H9 (cell line): ENCODE measurements at regions not wholly inside any gene's neighbourhood (a gene's known extent, or its start where the extent isn't known, plus 50 kb on each side); places are given as distances from the start of the nearest gene placed in this dataset.

Source experiments
- DNase-seq: peaks from one replicate; pipeline ENCODE4 v3.0.0-alpha.2; 2017
- H2AFZ ChIP-seq: one replicate; pipeline ENCODE4 v1.6.1; 2013; ENCODE audit warnings: mild to moderate bottlenecking, low read length, control low read depth, moderate library complexity
- H2AK5ac ChIP-seq: 2 replicates; pipeline ENCODE4 v1.6.1; 2013; ENCODE audit warnings: low read length, control low read depth, mixed read lengths; ENCODE audit not compliant: insufficient read length
- H2BK120ac ChIP-seq: one replicate; pipeline ENCODE4 v1.6.1; 2013; ENCODE audit warnings: low read depth, mild to moderate bottlenecking, low read length, control low read depth, inconsistent platforms; ENCODE audit not compliant: poor library complexity, severe bottlenecking
- H2BK12ac ChIP-seq: 2 replicates; pipeline ENCODE4 v1.6.1; 2013; ENCODE audit warnings: low read length, control low read depth, mixed read lengths, low read depth; ENCODE audit not compliant: insufficient read length
- H2BK15ac ChIP-seq: 2 replicates; pipeline ENCODE4 v1.6.1; 2013; ENCODE audit warnings: low read depth, low read length, control low read depth
- H2BK20ac ChIP-seq: one replicate; pipeline ENCODE4 v1.6.1; 2013; ENCODE audit warnings: low read depth, mild to moderate bottlenecking, low read length, control low read depth, inconsistent platforms; ENCODE audit not compliant: poor library complexity, severe bottlenecking
- H2BK5ac ChIP-seq: 2 replicates; pipeline ENCODE4 v1.6.1; 2013; ENCODE audit warnings: low read length, control low read depth, mixed read lengths; ENCODE audit not compliant: insufficient read length
- H3K14ac ChIP-seq: 2 replicates; pipeline ENCODE4 v1.6.1; 2013; ENCODE audit warnings: low read length, control low read depth; ENCODE audit not compliant: insufficient read depth
- H3K18ac ChIP-seq: 2 replicates; pipeline ENCODE4 v1.6.1; 2013; ENCODE audit warnings: low read depth, mild to moderate bottlenecking, mixed read lengths, low read length, control low read depth; ENCODE audit not compliant: insufficient read length
- H3K23ac ChIP-seq: 2 replicates; pipeline ENCODE4 v1.6.1; 2013; ENCODE audit warnings: low read length, control low read depth, mixed read lengths, low read depth; ENCODE audit not compliant: insufficient read length
- H3K23me2 ChIP-seq: 2 replicates; pipeline ENCODE4 v1.6.1; 2013; ENCODE audit warnings: low read depth, mild to moderate bottlenecking, mixed read lengths, low read length, control low read depth; ENCODE audit not compliant: insufficient read length, poor library complexity, severe bottlenecking
- H3K27ac ChIP-seq: 2 replicates; pipeline ENCODE4 v1.5.1; 2013; ENCODE audit warnings: low read length, control low read depth, mixed read lengths, low read depth; ENCODE audit not compliant: insufficient read length
- H3K27me3 ChIP-seq: 2 replicates; pipeline ENCODE4 v1.6.1; 2013; ENCODE audit warnings: low read length, control low read depth, inconsistent platforms; ENCODE audit not compliant: insufficient read depth
- H3K4ac ChIP-seq: 2 replicates; pipeline ENCODE4 v1.6.1; 2013; ENCODE audit warnings: low read depth, mild to moderate bottlenecking, control low read depth, inconsistent platforms, low read length, moderate library complexity
- H3K4me1 ChIP-seq: 2 replicates; pipeline ENCODE4 v1.6.1; 2013; ENCODE audit warnings: low read length, control low read depth, inconsistent platforms; ENCODE audit not compliant: insufficient read depth
- H3K4me2 ChIP-seq: 2 replicates; pipeline ENCODE4 v1.6.1; 2013; ENCODE audit warnings: low read length, control low read depth, mixed read lengths; ENCODE audit not compliant: insufficient read length, insufficient read depth
- H3K56ac ChIP-seq: 2 replicates; pipeline ENCODE4 v1.6.1; 2013; ENCODE audit warnings: low read depth, mild to moderate bottlenecking, mixed read lengths, low read length, control low read depth; ENCODE audit not compliant: insufficient read length
- H3K79me1 ChIP-seq: 2 replicates; pipeline ENCODE4 v1.6.1; 2013; ENCODE audit warnings: low read depth, mild to moderate bottlenecking, moderate library complexity, low read length, control low read depth, inconsistent platforms; ENCODE audit not compliant: insufficient read depth, poor library complexity, severe bottlenecking
- H3K79me2 ChIP-seq: 2 replicates; pipeline ENCODE4 v1.6.1; 2013; ENCODE audit warnings: low read length, control low read depth, inconsistent platforms; ENCODE audit not compliant: insufficient read depth
- H3K9ac ChIP-seq: 2 replicates; pipeline ENCODE4 v1.6.1; 2013; ENCODE audit warnings: low read length, control low read depth, mixed read lengths; ENCODE audit not compliant: insufficient read length; ENCODE audit errors: extremely low read depth
- H3K9me3 ChIP-seq: one replicate; pipeline ENCODE4 v1.6.1; 2013; ENCODE audit warnings: low read depth, low read length, inconsistent platforms; ENCODE audit not compliant: control insufficient read depth
- H3T11ph ChIP-seq: one replicate; pipeline ENCODE4 v1.6.1; 2013; ENCODE audit warnings: mild to moderate bottlenecking, low read length, control low read depth, inconsistent platforms
- H4K20me1 ChIP-seq: one replicate; pipeline ENCODE4 v1.6.1; 2013; ENCODE audit not compliant: control insufficient read depth, insufficient read length, insufficient read depth
- H4K5ac ChIP-seq: 2 replicates; pipeline ENCODE4 v1.6.1; 2013; ENCODE audit warnings: low read depth, mild to moderate bottlenecking, mixed read lengths, low read length, control low read depth; ENCODE audit not compliant: insufficient read length
- H4K8ac ChIP-seq: replicated peaks from 2 replicates; pipeline ENCODE4 v1.6.1; 2013; ENCODE audit warnings: low read length, control low read depth, mixed read lengths, low read depth; ENCODE audit not compliant: insufficient read length
- H4K91ac ChIP-seq: 2 replicates; pipeline ENCODE4 v1.6.1; 2013; ENCODE audit warnings: low read depth, mild to moderate bottlenecking, moderate library complexity, mixed read lengths, low read length, control low read depth; ENCODE audit not compliant: insufficient read length
- H3K27ac Mint-ChIP-seq, 3 experiments: 2 replicates in 2 of 3; 3 replicates in 1 of 3; pipeline ENCODE4 v1.8.0; 2020 to 2021; ENCODE audit warnings: mixed read lengths in 3 of 3, mild to moderate bottlenecking in 1 of 3, moderate library complexity in 1 of 3
- H3K27me3 Mint-ChIP-seq: 2 replicates; pipeline ENCODE4 v1.8.0; 2021; ENCODE audit warnings: low read depth, mild to moderate bottlenecking, moderate library complexity, mixed read lengths
- H3K36me3 Mint-ChIP-seq, 3 experiments: 2 replicates in 2 of 3; 3 replicates in 1 of 3; pipeline ENCODE4 v1.8.0; 2020 to 2021; ENCODE audit warnings: low read depth in 3 of 3, mixed read lengths in 3 of 3; ENCODE audit not compliant: insufficient read depth in 1 of 3
- H3K4me1 Mint-ChIP-seq, 2 experiments: 2 replicates each; pipeline ENCODE4 v1.8.0; 2020; ENCODE audit warnings: mixed read lengths in 2 of 2
- H3K4me3 Mint-ChIP-seq, 2 experiments: 2 replicates in 1 of 2; 3 replicates in 1 of 2; pipeline ENCODE4 v1.8.0; 2020 to 2021; ENCODE audit warnings: mild to moderate bottlenecking in 2 of 2, mixed read lengths in 2 of 2, moderate library complexity in 1 of 2
- H3K9me3 Mint-ChIP-seq, 2 experiments: 2 replicates in 1 of 2; 3 replicates in 1 of 2; pipeline ENCODE4 v1.8.0; 2020; ENCODE audit warnings: mild to moderate bottlenecking in 2 of 2, mixed read lengths in 2 of 2, moderate library complexity in 1 of 2
- CTCF ChIP-seq: fragments of 200-600 bp; sonication (generic); conservative IDR thresholded peaks from 3 replicates; pipeline ENCODE4 v1.8.0; 2021; ENCODE audit warnings: antibody characterized with exemption, mild to moderate bottlenecking
- WGBS: extraction: QIAGEN DNeasy Blood & Tissue Kit; methylation state at CpG from one replicate; pipeline ENCODE4 v1.1.7; 2013; ENCODE audit warnings: missing lambda C conversion rate, low lambda C conversion rate, mixed read lengths; ENCODE audit not compliant: insufficient read length; ENCODE audit errors: extremely low coverage; 5-methylcytosine and 5-hydroxymethylcytosine counted together

DNA sequence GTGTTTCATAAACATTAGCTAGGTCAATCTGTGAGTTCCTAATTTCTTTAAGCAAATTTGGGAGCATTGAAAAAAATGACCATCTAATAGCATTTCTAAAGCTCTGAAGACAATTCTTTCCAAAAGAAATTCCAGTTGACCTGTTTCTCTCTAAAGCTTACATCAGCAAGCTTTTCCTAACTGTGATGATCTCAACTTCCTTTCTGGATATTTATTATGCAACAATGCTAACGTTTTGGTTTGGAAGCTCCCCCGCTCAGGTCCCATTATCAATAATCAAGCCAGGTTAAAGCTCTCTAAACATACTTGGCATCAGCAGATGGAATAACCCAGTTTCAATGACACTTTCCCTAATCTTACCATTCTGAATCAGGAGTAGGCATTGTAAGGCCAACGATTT lies 196.3 kb upstream of the TANK start:
- no peak overlapping the region for H2AFZ ChIP-seq
- DNase-seq: no peak
- no CpG with 5 or more reads among the region's 3 CpGs for WGBS

More for the DNA sequence above, 196.3 kb upstream of the TANK start:
- Histone ChIP-seq H3K4me1 (no peaks in the 10 kb centered on the region), H3K27me3 (no peaks in the 10 kb centered on the region), H3K23me2 (no peaks in the 10 kb centered on the region), H2BK20ac (no peak overlapping the region), H3K9me3 (no peaks in the 10 kb centered on the region), H2BK15ac (no peak overlapping the region), H3K79me2 (no peaks in the 10 kb centered on the region), H4K20me1 (no peaks in the 10 kb centered on the region), H4K5ac (no peak overlapping the region), H4K91ac (no peak overlapping the region), H2BK5ac (no peak overlapping the region), H3K4ac (no peak overlapping the region), H3K14ac (no peak overlapping the region), H2BK12ac (no peak overlapping the region), H3K79me1 (no peaks in the 10 kb centered on the region), H2BK120ac (no peak overlapping the region), H3K9ac (no peak overlapping the region), H3K4me2 (no peak overlapping the region), H3K56ac (no peak overlapping the region), H3K23ac (no peak overlapping the region), H3K27ac (no peak overlapping the region), H3T11ph (no peak overlapping the region), H4K8ac (no peak overlapping the region), H2AK5ac (no peak overlapping the region), H3K18ac (no peak overlapping the region)
- H3K27me3 Mint-ChIP-seq: no peaks in the 10 kb centered on the region
- peaks cover 0 to 3% of the 10 kb centered on the region in 2 experiments; a peak in 2 of 4 replicates for H3K4me1 Mint-ChIP-seq
- no peaks in the 10 kb centered on the region for H3K9me3 Mint-ChIP-seq
- H3K4me3 Mint-ChIP-seq: no peak overlapping the region
- H3K27ac Mint-ChIP-seq: no peak overlapping the region
- TF ChIP-seq CTCF: no peak
- H3K36me3 Mint-ChIP-seq: no peaks in the 10 kb centered on the region
